ENCODE measurements at regions not wholly inside any gene's neighbourhood (a gene's known extent, or its start where the extent isn't known, plus 50 kb on each side); places are given as distances from the start of the nearest gene placed in this dataset.

DNA sequence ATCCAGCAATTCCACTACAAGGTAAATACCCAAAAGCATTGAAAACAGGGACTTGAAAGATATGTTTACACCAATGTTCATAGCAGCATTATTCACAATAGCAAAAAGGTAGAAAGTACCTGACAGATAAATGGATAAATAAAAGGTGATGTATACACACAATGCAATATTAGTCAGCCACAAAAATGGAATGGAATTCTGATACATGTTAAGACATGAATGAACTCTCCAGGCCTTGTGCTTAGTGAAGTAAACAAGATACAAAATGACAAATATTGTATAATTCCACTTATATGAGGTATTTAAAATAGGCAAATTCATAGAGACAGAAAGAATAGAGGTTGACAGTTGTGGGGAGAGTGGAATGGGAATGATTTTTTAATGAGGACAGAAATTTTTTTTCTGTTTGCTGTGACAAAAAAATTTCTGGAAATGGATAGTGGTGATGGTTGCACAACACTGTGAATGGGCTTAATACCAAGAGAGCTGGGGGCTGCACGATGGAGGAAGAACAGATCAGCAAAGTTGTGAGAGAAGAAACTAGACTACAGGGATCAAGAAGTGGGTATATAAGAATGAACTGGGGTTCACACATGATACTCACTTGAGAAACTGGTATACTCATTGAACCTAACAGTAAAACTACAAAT lies 137.2 kb downstream of the MZT1 start:
- H3K4me1 Mint-ChIP-seq: no peaks in the 10 kb centered on the region
- intact Hi-C loops (cut with micrococcal nuclease): no loop called here
- DNase-seq (no peak), ATAC-seq (ENCODE audit: low read depth) (no peak)
- H3K4me3 Mint-ChIP-seq: no peak overlapping the region
- POLR2A ChIA-PET: no interaction called here
- TF ChIP-seq, protein P1, sequence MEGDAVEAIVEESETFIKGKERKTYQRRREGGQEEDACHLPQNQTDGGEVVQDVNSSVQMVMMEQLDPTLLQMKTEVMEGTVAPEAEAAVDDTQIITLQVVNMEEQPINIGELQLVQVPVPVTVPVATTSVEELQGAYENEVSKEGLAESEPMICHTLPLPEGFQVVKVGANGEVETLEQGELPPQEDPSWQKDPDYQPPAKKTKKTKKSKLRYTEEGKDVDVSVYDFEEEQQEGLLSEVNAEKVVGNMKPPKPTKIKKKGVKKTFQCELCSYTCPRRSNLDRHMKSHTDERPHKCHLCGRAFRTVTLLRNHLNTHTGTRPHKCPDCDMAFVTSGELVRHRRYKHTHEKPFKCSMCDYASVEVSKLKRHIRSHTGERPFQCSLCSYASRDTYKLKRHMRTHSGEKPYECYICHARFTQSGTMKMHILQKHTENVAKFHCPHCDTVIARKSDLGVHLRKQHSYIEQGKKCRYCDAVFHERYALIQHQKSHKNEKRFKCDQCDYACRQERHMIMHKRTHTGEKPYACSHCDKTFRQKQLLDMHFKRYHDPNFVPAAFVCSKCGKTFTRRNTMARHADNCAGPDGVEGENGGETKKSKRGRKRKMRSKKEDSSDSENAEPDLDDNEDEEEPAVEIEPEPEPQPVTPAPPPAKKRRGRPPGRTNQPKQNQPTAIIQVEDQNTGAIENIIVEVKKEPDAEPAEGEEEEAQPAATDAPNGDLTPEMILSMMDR (IDR thresholded peaks at IDR 0.05): no peak
- H3K36me3 Mint-ChIP-seq (ENCODE audit: low read depth): no peaks in the 10 kb centered on the region
- CTCF ChIA-PET: no interaction called here
- H3K27ac Mint-ChIP-seq: no peak overlapping the region
- peaks cover 2% of the 10 kb centered on the region for H3K9me3 Mint-ChIP-seq
- H3K27me3 Mint-ChIP-seq: no peaks in the 10 kb centered on the region

DNA sequence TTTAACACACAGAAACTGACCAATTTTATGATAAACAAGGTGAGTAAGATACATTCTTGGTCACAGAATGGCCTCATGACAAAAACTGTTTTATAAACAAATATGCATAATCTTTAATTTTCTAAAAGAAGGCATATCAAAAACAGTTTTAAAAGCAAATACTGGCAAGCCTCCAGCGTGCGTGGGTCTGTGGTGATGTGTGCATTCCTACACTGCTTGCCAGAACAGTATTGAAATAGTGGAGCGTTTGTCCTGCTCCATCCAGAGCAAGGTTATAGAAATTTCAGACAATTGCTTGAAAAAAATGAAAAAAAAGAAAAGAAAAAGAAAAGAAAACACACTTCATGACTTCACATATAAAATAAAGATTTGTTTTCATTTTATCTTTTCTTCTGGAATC lies 140.9 kb downstream of the MZT1 start:
- ChIA-PET POLR2A (no interaction called here), CTCF (no interaction called here)
- Mint-ChIP-seq H3K27ac (no peak overlapping the region), H3K4me3 (no peak overlapping the region), H3K36me3 (ENCODE audit: low read depth) (no peaks in the 10 kb centered on the region), H3K9me3 (no peaks in the 10 kb centered on the region), H3K27me3 (no peaks in the 10 kb centered on the region), H3K4me1 (no peaks in the 10 kb centered on the region)
- intact Hi-C loops (cut with micrococcal nuclease): no loop called here
- TF ChIP-seq, protein P1 (IDR thresholded peaks at IDR 0.05): no peak
- DNase-seq: no peak
- ATAC-seq (ENCODE audit: low read depth): no peak

- no peaks in the 10 kb centered on the region for H3K27me3 Mint-ChIP-seq
- TF ChIP-seq, protein P1 (IDR thresholded peaks at IDR 0.05): no peak
- H3K27ac Mint-ChIP-seq: no peak overlapping the region
- H3K4me3 Mint-ChIP-seq: no peak overlapping the region
- ATAC-seq (ENCODE audit: low read depth) (no peak), DNase-seq (no peak)
- intact Hi-C loops (cut with micrococcal nuclease): no loop called here
- H3K36me3 Mint-ChIP-seq (ENCODE audit: low read depth): no peaks in the 10 kb centered on the region
- H3K9me3 Mint-ChIP-seq: no peaks in the 10 kb centered on the region
- CTCF ChIA-PET: no interaction called here
- POLR2A ChIA-PET: no interaction called here
- H3K4me1 Mint-ChIP-seq: no peaks in the 10 kb centered on the region
Measured at GRCh38 chr13:72585254-72585653, 142.2 kb downstream of the MZT1 start.

DNA sequence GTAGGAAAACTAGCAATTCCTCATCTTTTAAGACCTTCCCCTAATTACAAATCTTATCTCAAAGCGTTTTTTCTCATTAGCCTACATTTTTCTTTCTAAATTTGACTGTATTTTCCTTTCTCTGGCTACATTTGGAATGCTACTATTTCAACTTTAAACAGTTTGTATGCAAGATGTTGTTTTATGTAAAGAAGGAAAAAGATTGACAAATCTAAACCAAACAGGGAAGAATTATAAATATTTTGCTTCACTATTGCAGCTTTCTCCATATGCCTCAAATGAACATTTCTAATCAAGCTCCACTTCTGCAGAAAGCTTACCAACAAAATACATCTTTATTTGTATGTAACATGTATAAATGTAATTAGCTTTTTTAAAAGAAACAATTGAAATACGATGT lies 156.2 kb downstream of the MZT1 start:
- no peak overlapping the region for H3K4me3 Mint-ChIP-seq
- no peaks in the 10 kb centered on the region for H3K27me3 Mint-ChIP-seq
- ATAC-seq (ENCODE audit: low read depth) (no peak), DNase-seq (no peak)
- no peaks in the 10 kb centered on the region for H3K4me1 Mint-ChIP-seq
- CTCF ChIA-PET: interaction anchor here (0.6 kb wide), 1 partner anchor 882 kb away, joined by 3 read pairs; no protein-coding TSS in a partner anchor
- no peak overlapping the region for H3K27ac Mint-ChIP-seq
- peaks cover 13% of the 10 kb centered on the region for H3K9me3 Mint-ChIP-seq
- intact Hi-C loops (cut with micrococcal nuclease): no loop called here
- TF ChIP-seq, protein P1 (IDR thresholded peaks at IDR 0.05): no peak
- POLR2A ChIA-PET: no interaction called here
- H3K36me3 Mint-ChIP-seq (ENCODE audit: low read depth): no peaks in the 10 kb centered on the region

DNA sequence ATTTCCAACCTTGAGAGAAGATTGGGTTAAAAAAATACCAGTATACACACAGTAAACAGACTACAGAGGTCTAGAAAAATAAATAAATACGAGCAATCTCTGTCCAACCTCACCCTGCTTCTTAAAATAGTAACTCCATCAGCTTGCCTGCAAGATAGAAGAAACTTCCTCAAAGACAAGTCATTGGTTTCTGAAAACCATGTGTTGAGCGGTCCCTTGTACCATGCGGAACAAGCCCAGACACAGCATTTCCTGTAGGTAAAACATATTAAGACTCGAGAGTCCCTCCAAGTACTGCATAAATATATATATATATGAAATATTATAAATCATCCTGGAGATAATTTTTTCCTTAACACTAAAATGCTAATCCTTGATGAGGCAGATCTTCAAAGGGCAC lies 157.4 kb downstream of the MZT1 start:
- ChIA-PET POLR2A (no interaction called here), CTCF (no interaction called here)
- no peak for ATAC-seq (ENCODE audit: low read depth)
- no peaks in the 10 kb centered on the region for H3K36me3 Mint-ChIP-seq (ENCODE audit: low read depth)
- H3K4me1 Mint-ChIP-seq: no peaks in the 10 kb centered on the region
- no peak overlapping the region for H3K27ac Mint-ChIP-seq
- intact Hi-C loops (cut with micrococcal nuclease): no loop called here
- TF ChIP-seq, protein P1 (IDR thresholded peaks at IDR 0.05): no peak
- no peak for DNase-seq
- no peak overlapping the region for H3K4me3 Mint-ChIP-seq
- peaks cover 4% of the 10 kb centered on the region for H3K9me3 Mint-ChIP-seq
- no peaks in the 10 kb centered on the region for H3K27me3 Mint-ChIP-seq

Data from activated B cell treated with CpG ODN at 0.5 μM for 24 hours (primary cell).